Central memory CD4-positive, alpha-beta T cell (primary cell): ENCODE measurements at regions not wholly inside any gene's neighbourhood (a gene's known extent, or its start where the extent isn't known, plus 50 kb on each side); places are given as distances from the start of the nearest gene placed in this dataset.

Source experiments
- DNase-seq: peaks from one replicate; pipeline ENCODE4 v3.0.0; 2022

DNA sequence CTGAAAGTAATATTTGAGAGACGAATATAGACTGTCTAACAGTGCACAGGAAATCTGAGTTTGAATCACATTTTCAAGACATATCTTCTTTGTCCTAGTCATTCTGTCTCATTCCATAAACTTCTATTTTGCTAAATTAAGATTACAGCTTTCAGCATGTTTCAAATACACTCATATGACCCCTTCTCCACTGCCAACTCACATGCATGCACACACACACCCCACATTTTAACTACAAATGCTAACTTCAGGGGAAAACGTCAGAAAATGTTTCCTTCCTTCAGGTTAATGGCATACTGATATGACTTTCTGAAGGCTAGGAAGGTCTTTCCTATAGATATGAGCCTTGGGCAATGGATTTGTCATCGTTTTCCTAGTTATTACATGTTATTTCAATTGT, 373.7 kb downstream of the RBM43 start:
- no peak for DNase-seq

GRCh38 chr2:150885774-150886386, 375.8 kb downstream of the RBM43 start:
- no peak for DNase-seq

- DNase-seq, result no peak
Measured at GRCh38 chr2:150885236-150885635, 376.4 kb downstream of the RBM43 start.

GRCh38 chr2:150883613-150883895, 378.1 kb downstream of the RBM43 start:
- no peak for DNase-seq

DNA sequence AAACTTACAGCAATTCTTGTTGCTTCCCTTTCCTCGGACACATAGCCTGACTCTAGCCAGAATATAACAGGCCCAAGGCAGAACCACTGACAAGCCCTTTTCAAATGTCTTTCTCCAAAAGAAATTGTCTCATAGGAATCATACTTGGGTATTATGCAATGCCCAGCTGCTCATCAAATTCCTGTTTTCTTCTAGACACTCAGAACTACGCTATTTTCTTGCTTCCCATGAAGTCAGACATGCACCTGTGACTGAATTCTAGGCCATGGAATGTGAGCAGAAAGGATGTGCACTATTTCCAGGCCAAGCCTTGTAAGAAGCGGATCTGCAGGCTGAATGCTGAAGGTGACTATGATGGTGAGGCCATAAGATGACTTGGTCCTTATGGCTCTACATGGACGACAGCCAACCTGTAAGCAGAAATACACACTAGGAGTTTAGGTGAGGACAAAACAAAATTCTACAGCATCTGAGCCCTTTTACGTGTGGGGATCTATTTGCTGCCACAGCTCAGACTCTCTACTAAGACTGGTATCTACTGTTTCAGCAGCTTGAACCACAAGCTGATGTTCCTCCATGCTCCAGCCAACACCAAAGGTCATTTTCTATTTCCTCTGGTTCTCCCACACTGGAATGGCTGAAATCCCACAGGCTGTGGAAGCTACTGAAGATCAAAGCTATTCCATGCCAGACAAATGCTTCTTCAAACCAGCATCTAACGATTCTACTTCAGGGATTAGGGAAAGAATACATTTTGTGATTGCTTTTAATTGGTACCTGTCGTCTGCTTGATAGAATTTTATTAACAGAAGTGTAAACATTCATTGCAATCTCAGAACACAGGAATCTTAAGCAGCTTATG, 378.7 kb downstream of the RBM43 start:
- DNase-seq, result no peak

DNA sequence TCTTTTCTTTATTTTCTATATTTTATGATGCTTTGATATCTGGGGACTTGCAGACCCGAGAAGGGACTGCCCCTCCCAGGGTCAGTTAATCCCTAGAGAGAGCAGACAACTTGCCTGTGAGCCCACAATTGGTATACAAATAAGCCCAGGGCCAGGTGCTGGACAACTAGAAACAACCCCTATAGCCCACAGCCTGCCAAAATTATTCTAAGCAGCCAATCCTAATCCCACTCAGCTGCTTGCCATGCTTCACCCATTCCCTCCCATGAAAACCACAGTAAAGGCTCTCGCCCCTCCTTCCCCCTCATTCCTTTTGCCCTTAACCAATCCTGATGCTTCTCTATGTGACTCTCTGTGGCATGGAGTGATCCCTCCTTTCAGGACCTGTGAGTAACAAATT, 380.7 kb downstream of the RBM43 start:
- no peak for DNase-seq

GRCh38 chr2:150878356-150878755, 383.3 kb downstream of the RBM43 start:
- no peak for DNase-seq

DNA sequence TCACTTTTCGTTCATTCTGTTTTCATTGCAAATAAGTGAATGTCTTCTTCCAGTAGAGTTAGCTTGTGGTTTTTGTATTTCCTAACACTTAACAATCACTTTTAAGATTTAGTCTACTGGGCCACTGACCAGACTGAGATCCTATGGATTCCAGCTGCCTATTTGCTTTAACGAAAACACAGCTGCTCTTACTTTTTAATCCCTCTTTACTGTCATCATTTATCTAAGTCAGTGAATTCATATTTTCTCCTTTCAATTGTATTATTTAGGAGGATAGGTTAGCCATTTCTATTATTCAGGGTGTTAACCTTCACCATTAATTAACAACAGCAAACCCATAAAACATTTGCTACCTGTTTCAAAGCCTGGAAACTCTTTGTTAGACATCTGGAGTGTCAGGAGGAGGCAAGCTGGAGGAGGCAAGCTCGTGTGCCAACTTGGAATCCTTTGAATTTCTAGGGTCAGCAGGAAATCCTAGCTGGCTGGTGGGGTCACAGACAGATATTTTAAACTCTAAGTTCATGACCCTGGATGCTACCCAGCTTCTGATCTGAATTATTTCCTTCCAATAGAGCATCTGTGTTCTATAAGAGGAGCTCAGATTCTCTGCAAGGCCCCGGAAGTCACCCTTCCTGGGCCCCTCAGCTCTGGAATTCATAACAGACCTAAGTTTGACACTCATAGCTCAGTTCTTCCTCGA, 385.3 kb downstream of the RBM43 start:
- DNase-seq, result no peak

GRCh38 chr2:150873396-150873772, 385.9 kb upstream of the RND3 start:
- no peak for DNase-seq

- DNase-seq, result no peak
Measured at GRCh38 chr2:150872756-150873395, 385.4 kb upstream of the RND3 start.

DNA sequence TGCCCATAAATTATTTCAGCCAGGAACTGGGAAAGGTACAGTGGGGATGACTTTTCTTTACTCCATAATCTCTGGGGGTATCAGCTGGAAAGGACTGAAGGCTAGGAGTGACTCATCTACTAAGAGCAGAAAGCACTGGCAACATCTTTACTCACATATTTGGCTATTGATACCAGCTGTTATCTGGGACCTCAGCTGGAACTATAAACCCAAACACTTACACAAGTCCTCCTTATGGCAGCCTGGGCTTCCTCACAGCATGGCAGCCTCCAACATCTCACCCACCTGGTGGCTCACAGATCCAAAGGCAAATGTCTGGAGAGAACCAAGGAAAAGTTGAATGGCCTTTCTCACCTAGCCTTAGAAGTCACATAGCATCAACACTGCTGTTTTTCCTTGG, 379.0 kb upstream of the RND3 start:
- DNase-seq, result no peak

GRCh38 chr2:150863691-150864090, 376.2 kb upstream of the RND3 start:
- no peak for DNase-seq

DNA sequence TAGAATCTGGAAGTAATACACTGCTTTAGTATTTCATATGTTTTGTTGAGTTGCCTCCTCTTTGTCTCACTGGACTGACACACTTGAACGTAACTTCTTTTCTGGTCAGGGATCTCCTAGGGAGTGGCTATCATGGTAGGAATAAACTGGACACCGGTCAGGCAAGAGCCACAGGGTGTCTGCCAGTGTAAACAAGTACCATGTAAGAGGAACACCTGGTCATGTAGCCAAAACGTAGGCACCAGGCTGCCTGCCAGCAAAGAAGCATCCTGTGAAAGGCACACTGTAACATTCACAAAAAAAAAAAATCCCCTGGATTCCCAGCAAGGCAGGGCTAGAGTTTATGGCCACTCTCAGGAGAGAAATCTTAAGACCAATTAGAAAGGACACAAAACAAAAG, 372.8 kb upstream of the RND3 start:
- no peak for DNase-seq

DNA sequence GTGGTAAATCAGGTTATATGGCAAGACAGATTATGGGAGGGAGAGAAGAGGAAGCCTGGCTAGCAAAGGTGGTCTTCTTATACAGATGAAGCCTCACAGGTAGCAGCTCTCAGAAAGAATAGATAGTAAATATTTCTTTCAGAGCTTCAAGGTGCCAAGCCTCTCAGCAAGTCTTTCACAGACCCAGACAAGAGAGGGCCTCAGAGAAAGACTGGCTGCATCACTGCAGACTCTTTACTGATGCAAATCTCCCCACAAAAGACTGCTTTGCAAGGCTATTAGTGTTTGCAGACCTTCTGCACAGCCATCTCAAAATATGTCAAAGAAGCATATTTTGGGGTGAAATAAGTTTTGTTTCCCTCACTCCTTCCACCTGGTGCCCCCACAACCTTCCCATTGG, 372.4 kb upstream of the RND3 start:
- DNase-seq, result no peak

GRCh38 chr2:150859162-150859561, 371.7 kb upstream of the RND3 start:
- no peak for DNase-seq

DNA sequence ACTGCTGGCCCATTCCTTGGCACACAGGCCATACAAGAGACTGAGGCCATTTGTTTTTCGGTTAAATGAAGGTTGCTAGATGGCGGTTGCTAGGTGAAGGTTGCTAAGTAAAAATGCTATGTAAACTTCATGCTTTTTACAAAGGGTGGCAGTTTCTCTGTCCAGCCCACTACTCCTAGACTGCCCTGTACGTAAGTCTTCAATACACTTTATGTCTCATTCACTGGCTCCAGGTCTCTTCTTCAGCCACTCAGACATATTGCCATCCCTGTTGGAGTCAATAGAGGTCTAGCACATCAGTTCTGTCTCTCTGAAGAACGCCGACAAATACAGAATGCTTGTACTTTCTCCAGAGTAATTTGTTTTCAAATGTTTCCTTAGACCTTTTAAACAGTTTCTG, 370.9 kb upstream of the RND3 start:
- no peak for DNase-seq

- no peak for DNase-seq
Measured at GRCh38 chr2:150856596-150857281, 369.3 kb upstream of the RND3 start.

- DNase-seq, result no peak
Measured at GRCh38 chr2:150853263-150853662, 365.8 kb upstream of the RND3 start.

GRCh38 chr2:150850641-150851040, 363.2 kb upstream of the RND3 start:
- no peak for DNase-seq

GRCh38 chr2:150847578-150847977, 360.1 kb upstream of the RND3 start:
- no peak for DNase-seq

DNA sequence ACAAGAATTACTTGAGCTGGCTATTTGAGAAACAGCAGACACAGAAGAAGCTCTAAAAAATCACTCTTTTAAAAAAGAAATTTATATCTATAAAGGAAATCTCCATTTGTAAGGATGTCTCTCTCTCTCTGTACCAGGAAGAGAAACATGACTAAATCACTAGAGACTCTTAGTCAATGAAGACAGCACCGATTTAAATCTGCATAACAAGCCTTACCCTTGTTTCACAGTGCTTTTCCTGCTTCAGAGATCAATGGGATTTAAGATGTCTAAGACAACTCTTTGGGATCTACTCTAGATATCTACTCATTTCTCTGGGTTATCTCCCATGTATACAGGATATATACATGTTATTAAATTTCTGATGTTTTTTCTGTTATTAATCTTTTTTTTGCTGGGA, 359.2 kb upstream of the RND3 start:
- no peak for DNase-seq

- no peak for DNase-seq
Measured at GRCh38 chr2:150832686-150833085, 345.2 kb upstream of the RND3 start.

DNA sequence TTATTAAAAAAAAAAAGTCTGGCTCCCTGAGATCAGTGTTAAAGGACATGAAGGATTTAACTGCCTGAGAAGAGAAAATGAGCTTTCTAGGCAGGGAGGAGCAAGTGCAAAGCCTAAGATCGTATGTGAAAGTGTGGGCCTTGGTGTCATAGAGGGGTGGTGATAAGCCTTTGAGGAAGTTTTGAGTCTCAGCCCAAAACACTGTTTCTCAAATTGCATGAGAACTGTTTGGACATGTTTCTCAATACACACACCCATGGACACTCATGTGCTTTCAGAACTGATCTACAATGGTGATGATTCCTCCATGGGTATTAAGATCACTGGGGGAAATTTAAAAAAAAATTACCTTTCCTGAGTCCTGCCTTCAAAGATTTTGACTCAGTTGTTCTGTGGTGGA, 336.7 kb upstream of the RND3 start:
- DNase-seq, result no peak
